ENCODE measurements at regions not wholly inside any gene's neighbourhood (a gene's known extent, or its start where the extent isn't known, plus 50 kb on each side); places are given as distances from the start of the nearest gene placed in this dataset.

- no peak overlapping the region for H4K8ac ChIP-seq (ENCODE audit: low read depth, low read length)
- H2BK5ac ChIP-seq (ENCODE audit: low read length) = no peak overlapping the region
- no peak overlapping the region for H2BK12ac ChIP-seq (ENCODE audit: low read length)
- no peak overlapping the region for H3K4ac ChIP-seq (ENCODE audit: low read length)
- H2BK15ac ChIP-seq (ENCODE audit: low read length) = no peak overlapping the region
- no CpG with 5 or more reads among the region's 2 CpGs for WGBS, 2 donors (ENCODE audit: extremely low coverage in 2 of 2, insufficient read length in 2 of 2, insufficient replicate concordance in 1 of 2)
- H3K4me1 ChIP-seq (ENCODE audit: control insufficient read depth in 2 of 2, insufficient read depth in 1 of 2, low read depth in 1 of 2, low read length in 2 of 2) = peaks cover 0 to 2% of the 10 kb centered on the region in 2 donors
- H3K27me3 ChIP-seq (ENCODE audit: control insufficient read depth in 3 of 3, insufficient read depth in 3 of 3, low read depth in 1 of 3, low read length in 3 of 3) = no peaks in the 10 kb centered on the region
- no peak overlapping the region for H3K4me2 ChIP-seq (ENCODE audit: insufficient read depth, low read length, poor library complexity, severe bottlenecking)
- H3K9ac ChIP-seq (ENCODE audit: low read depth, low read length, poor library complexity) = no peak overlapping the region
- no peak overlapping the region for H3K27ac ChIP-seq (replicated peaks; ENCODE audit: low read length)
- H3K23ac ChIP-seq (ENCODE audit: low read depth, low read length, poor library complexity) = no peak overlapping the region
- no peak for DNase-seq (ENCODE audit: low spot score)
- no peak overlapping the region for H2BK120ac ChIP-seq (ENCODE audit: low read depth, low read length)
- no peak overlapping the region for H3K14ac ChIP-seq (ENCODE audit: low read length)
- H2AK5ac ChIP-seq (ENCODE audit: low read depth, low read length) = no peak overlapping the region
- H3K9me3 ChIP-seq (replicated peaks in 1 of 2; ENCODE audit: control insufficient read depth in 2 of 2, insufficient read depth in 1 of 2, low read depth in 1 of 2, low read length in 2 of 2) = no peaks in the 10 kb centered on the region
- H3K18ac ChIP-seq (ENCODE audit: low read length) = no peak overlapping the region
- H2AFZ ChIP-seq (ENCODE audit: low read length) = no peak overlapping the region
- H3K79me1 ChIP-seq (ENCODE audit: low read depth, low read length) = no peaks in the 10 kb centered on the region
- H3K4me3 ChIP-seq (ENCODE audit: low read length in 2 of 2) = no peak overlapping the region
- H3K36me3 ChIP-seq (replicated peaks in 1 of 2; ENCODE audit: control insufficient read depth in 2 of 2, insufficient read depth in 2 of 2, low read length in 2 of 2) = no peaks in the 10 kb centered on the region
- no peak overlapping the region for H4K91ac ChIP-seq (ENCODE audit: low read depth, low read length, poor library complexity)
These were observed 529.7 kb upstream of the IL12A start for GRCh38 chr3:159458982-159459381.

- no CpG with 5 or more reads among the region's 4 CpGs for whole genome bisulfite sequencing, 2 donors (ENCODE audit: extremely low coverage in 2 of 2, insufficient read length in 2 of 2, insufficient replicate concordance in 1 of 2)
- Histone ChIP-seq H4K8ac (ENCODE audit: low read depth, low read length) (no peak overlapping the region), H3K79me1 (ENCODE audit: low read depth, low read length) (no peaks in the 10 kb centered on the region), H3K27me3 (ENCODE audit: control insufficient read depth in 3 of 3, insufficient read depth in 3 of 3, low read depth in 1 of 3, low read length in 3 of 3) (no peaks in the 10 kb centered on the region), H4K91ac (ENCODE audit: low read depth, low read length, poor library complexity) (no peak overlapping the region), H3K9ac (ENCODE audit: low read depth, low read length, poor library complexity) (no peak overlapping the region), H2AFZ (ENCODE audit: low read length) (no peak overlapping the region), H2AK5ac (ENCODE audit: low read depth, low read length) (no peak overlapping the region), H3K4me1 (ENCODE audit: control insufficient read depth in 2 of 2, insufficient read depth in 1 of 2, low read depth in 1 of 2, low read length in 2 of 2) (no peaks in the 10 kb centered on the region), H2BK120ac (ENCODE audit: low read depth, low read length) (no peak overlapping the region), H3K18ac (ENCODE audit: low read length) (no peak overlapping the region), H3K36me3 (replicated peaks in 1 of 2; ENCODE audit: control insufficient read depth in 2 of 2, insufficient read depth in 2 of 2, low read length in 2 of 2) (no peaks in the 10 kb centered on the region), H3K4me3 (ENCODE audit: low read length in 2 of 2) (no peak overlapping the region), H3K4me2 (ENCODE audit: insufficient read depth, low read length, poor library complexity, severe bottlenecking) (no peak overlapping the region), H3K23ac (ENCODE audit: low read depth, low read length, poor library complexity) (no peak overlapping the region), H3K27ac (replicated peaks; ENCODE audit: low read length) (no peak overlapping the region), H2BK12ac (ENCODE audit: low read length) (no peak overlapping the region), H3K4ac (ENCODE audit: low read length) (no peak overlapping the region), H2BK15ac (ENCODE audit: low read length) (no peak overlapping the region), H3K14ac (ENCODE audit: low read length) (no peak overlapping the region), H2BK5ac (ENCODE audit: low read length) (no peak overlapping the region), H3K9me3 (replicated peaks in 1 of 2; ENCODE audit: control insufficient read depth in 2 of 2, insufficient read depth in 1 of 2, low read depth in 1 of 2, low read length in 2 of 2) (no peaks in the 10 kb centered on the region)
- DNase-seq (ENCODE audit: low spot score) = no peak
These were observed 516.0 kb upstream of the IL12A start for GRCh38 chr3:159472611-159473010.

GRCh38 chr3:159473206-159473605 lies 515.4 kb upstream of the IL12A start:
- no peak overlapping the region for H3K18ac ChIP-seq (ENCODE audit: low read length)
- no peak for DNase-seq (ENCODE audit: low spot score)
- H3K23ac ChIP-seq (ENCODE audit: low read depth, low read length, poor library complexity) = no peak overlapping the region
- H3K27ac ChIP-seq (replicated peaks; ENCODE audit: low read length) = no peak overlapping the region
- no peak overlapping the region for H3K4me3 ChIP-seq (ENCODE audit: low read length in 2 of 2)
- H4K91ac ChIP-seq (ENCODE audit: low read depth, low read length, poor library complexity) = no peak overlapping the region
- no peak overlapping the region for H3K4me2 ChIP-seq (ENCODE audit: insufficient read depth, low read length, poor library complexity, severe bottlenecking)
- H3K9me3 ChIP-seq (replicated peaks in 1 of 2; ENCODE audit: control insufficient read depth in 2 of 2, insufficient read depth in 1 of 2, low read depth in 1 of 2, low read length in 2 of 2) = no peaks in the 10 kb centered on the region
- no peak overlapping the region for H3K9ac ChIP-seq (ENCODE audit: low read depth, low read length, poor library complexity)
- no peaks in the 10 kb centered on the region for H3K27me3 ChIP-seq (ENCODE audit: control insufficient read depth in 3 of 3, insufficient read depth in 3 of 3, low read depth in 1 of 3, low read length in 3 of 3)
- no peak overlapping the region for H2BK5ac ChIP-seq (ENCODE audit: low read length)
- H4K8ac ChIP-seq (ENCODE audit: low read depth, low read length) = no peak overlapping the region
- no peaks in the 10 kb centered on the region for H3K79me1 ChIP-seq (ENCODE audit: low read depth, low read length)
- no peak overlapping the region for H2BK15ac ChIP-seq (ENCODE audit: low read length)
- no peak overlapping the region for H3K4ac ChIP-seq (ENCODE audit: low read length)
- no CpG with 5 or more reads among the region's 1 CpG for WGBS, 2 donors (ENCODE audit: extremely low coverage in 2 of 2, insufficient read length in 2 of 2, insufficient replicate concordance in 1 of 2)
- H2AK5ac ChIP-seq (ENCODE audit: low read depth, low read length) = no peak overlapping the region
- no peaks in the 10 kb centered on the region for H3K36me3 ChIP-seq (replicated peaks in 1 of 2; ENCODE audit: control insufficient read depth in 2 of 2, insufficient read depth in 2 of 2, low read length in 2 of 2)
- H2BK120ac ChIP-seq (ENCODE audit: low read depth, low read length) = no peak overlapping the region
- H2AFZ ChIP-seq (ENCODE audit: low read length) = no peak overlapping the region
- no peak overlapping the region for H3K14ac ChIP-seq (ENCODE audit: low read length)
- no peak overlapping the region for H2BK12ac ChIP-seq (ENCODE audit: low read length)
- H3K4me1 ChIP-seq (ENCODE audit: control insufficient read depth in 2 of 2, insufficient read depth in 1 of 2, low read depth in 1 of 2, low read length in 2 of 2) = no peaks in the 10 kb centered on the region

DNA sequence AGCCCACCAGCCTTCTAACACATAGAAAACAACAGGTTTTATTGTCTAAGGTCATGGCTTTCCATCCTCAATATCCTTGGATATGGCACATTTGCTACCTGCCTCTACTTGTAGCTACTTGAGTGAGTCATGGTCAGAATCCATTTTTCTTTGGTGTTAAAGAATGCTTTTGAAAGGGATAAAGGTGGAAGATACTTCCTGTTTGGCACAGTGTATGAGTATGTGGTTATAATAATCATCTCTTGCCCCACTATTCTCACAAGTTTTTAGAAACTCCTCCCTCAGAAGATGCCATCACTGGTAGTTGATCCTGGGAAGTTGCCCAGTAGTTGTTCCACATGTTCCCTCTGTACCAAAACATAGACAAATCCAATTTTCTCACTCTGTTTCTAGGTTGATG lies 508.6 kb upstream of the IL12A start:
- Histone ChIP-seq H3K4me3 (ENCODE audit: low read length in 2 of 2) (no peak overlapping the region), H3K79me1 (ENCODE audit: low read depth, low read length) (no peaks in the 10 kb centered on the region)

More for the DNA sequence above, 508.6 kb upstream of the IL12A start:
- Histone ChIP-seq H3K14ac (ENCODE audit: low read length) (no peak overlapping the region), H2BK15ac (ENCODE audit: low read length) (no peak overlapping the region), H2BK12ac (ENCODE audit: low read length) (no peak overlapping the region), H2BK5ac (ENCODE audit: low read length) (no peak overlapping the region), H4K8ac (ENCODE audit: low read depth, low read length) (no peak overlapping the region), H3K27me3 (ENCODE audit: control insufficient read depth in 3 of 3, insufficient read depth in 3 of 3, low read depth in 1 of 3, low read length in 3 of 3) (no peaks in the 10 kb centered on the region), H3K27ac (replicated peaks; ENCODE audit: low read length) (no peak overlapping the region), H3K4me2 (ENCODE audit: insufficient read depth, low read length, poor library complexity, severe bottlenecking) (no peak overlapping the region), H4K91ac (ENCODE audit: low read depth, low read length, poor library complexity) (no peak overlapping the region), H3K9me3 (replicated peaks in 1 of 2; ENCODE audit: control insufficient read depth in 2 of 2, insufficient read depth in 1 of 2, low read depth in 1 of 2, low read length in 2 of 2) (no peaks in the 10 kb centered on the region), H3K23ac (ENCODE audit: low read depth, low read length, poor library complexity) (no peak overlapping the region), H3K18ac (ENCODE audit: low read length) (no peak overlapping the region), H3K4ac (ENCODE audit: low read length) (no peak overlapping the region), H3K9ac (ENCODE audit: low read depth, low read length, poor library complexity) (no peak overlapping the region), H2AFZ (ENCODE audit: low read length) (no peak overlapping the region), H3K36me3 (replicated peaks in 1 of 2; ENCODE audit: control insufficient read depth in 2 of 2, insufficient read depth in 2 of 2, low read length in 2 of 2) (no peaks in the 10 kb centered on the region), H3K4me1 (ENCODE audit: control insufficient read depth in 2 of 2, insufficient read depth in 1 of 2, low read depth in 1 of 2, low read length in 2 of 2) (no peaks in the 10 kb centered on the region), H2BK120ac (ENCODE audit: low read depth, low read length) (no peak overlapping the region), H2AK5ac (ENCODE audit: low read depth, low read length) (no peak overlapping the region)
- no peak for DNase-seq (ENCODE audit: low spot score)

Measured in neuronal stem cell (in vitro differentiated cells).